HCT116 (cell line): ENCODE measurements at regions not wholly inside any gene's neighbourhood (a gene's known extent, or its start where the extent isn't known, plus 50 kb on each side); places are given as distances from the start of the nearest gene placed in this dataset.

Source experiments
- ATAC-seq: fragments of 200-7000 bp; cut with Tn5 transposase; 2 replicates; pipeline ENCODE4 v1.9.1; 2020; ENCODE audit warnings: mild to moderate bottlenecking, moderate library complexity
- BruUV-seq: library from RNA; stranded (reverse); fragments of 400-500 nt; replicated peaks from 2 replicates; lab custom pipeline; 2021; lab: Mats Ljungman, UMichigan
- CTCF ChIA-PET: fragments of 300-600 bp; sonication (Branson Sonifier 250); formaldehyde crosslinking; loops from one replicate; lab custom pipeline; 2021; ENCODE audit warnings: antibody characterized with exemption; lab: Charles Lee
- POLR2A ChIA-PET: fragments of 300-600, 350-600 bp; sonication (Branson Sonifier 250); formaldehyde crosslinking; loops from one replicate; lab custom pipeline; 2021; ENCODE audit warnings: antibody characterized with exemption; lab: Charles Lee
- RAD21 ChIA-PET, 2 experiments: fragments of 300-600 bp; sonication (Branson Sonifier 250); formaldehyde crosslinking; loops; one replicate each; lab custom pipeline; 2023; ENCODE audit warnings: low total read pairs in 2 of 2; ENCODE audit not compliant: uncharacterized antibody in 2 of 2, unreplicated experiment in 2 of 2, low non-redundant PET in 1 of 2; lab: Charles Lee
- DNase-seq: peaks from one replicate; pipeline ENCODE4 v3.0.0-alpha.2; 2010; ENCODE audit warnings: low read depth, low spot score
- H2AFZ ChIP-seq: fragments of 200-600 bp; shearing (Covaris generic), sonication (generic); 2 replicates; pipeline ENCODE4 v1.6.1; 2017; ENCODE audit warnings: low read depth, mixed run types, mixed read lengths, antibody characterized with exemption, low read length; ENCODE audit not compliant: poor library complexity, severe bottlenecking
- H3K27ac ChIP-seq: 2 replicates; pipeline ENCODE4 v1.5.1; 2012; ENCODE audit warnings: low read depth, low read length
- H3K27me3 ChIP-seq: fragments of 200-600 bp; sonication (generic); 2 replicates; pipeline ENCODE4 v1.6.1; 2016; ENCODE audit warnings: mixed run types, low read length, mixed read lengths; ENCODE audit not compliant: insufficient read depth
- H3K36me3 ChIP-seq, 2 experiments: fragments of 200-500 bp in 1 of 2; fragments of 200-600 bp in 1 of 2; sonication (Bioruptor generic) in 1 of 2; sonication (generic) in 1 of 2; 2 replicates each; pipeline versions ENCODE4 v1.5.1 to v1.6.1; 2014 to 2016; ENCODE audit warnings: low read length in 2 of 2, inconsistent platforms in 1 of 2, mixed read lengths in 1 of 2, mixed run types in 1 of 2; ENCODE audit not compliant: insufficient read depth in 2 of 2, control insufficient read depth in 1 of 2
- H3K4me1 ChIP-seq, 2 experiments: fragments of 200-600 bp in 1 of 2; sonication (generic) in 1 of 2; 2 replicates each; pipeline versions ENCODE4 v1.5.1 to v1.6.1; 2012 to 2017; ENCODE audit warnings: low read length in 2 of 2, inconsistent platforms in 1 of 2, mild to moderate bottlenecking in 1 of 2, mixed read lengths in 1 of 2, mixed run types in 1 of 2, moderate library complexity in 1 of 2; ENCODE audit not compliant: insufficient read depth in 2 of 2, control insufficient read depth in 1 of 2
- H3K4me2 ChIP-seq: fragments of 200-600 bp; sonication (generic); 2 replicates; pipeline ENCODE4 v1.6.1; 2017; ENCODE audit warnings: mixed run types, low read length, mixed read lengths
- H3K4me3 ChIP-seq, 2 experiments: fragments of 200-600 bp in 1 of 2; sonication (generic) in 1 of 2; replicated peaks in 1 of 2; 2 replicates each; pipeline ENCODE4 v1.5.1; 2011 to 2016; ENCODE audit warnings: low read length in 2 of 2, control low read depth in 1 of 2, low read depth in 1 of 2, mild to moderate bottlenecking in 1 of 2, mixed read lengths in 1 of 2, mixed run types in 1 of 2
- H3K79me2 ChIP-seq: fragments of 200-600 bp; sonication (generic); 2 replicates; pipeline ENCODE4 v1.6.1; 2017; ENCODE audit warnings: mild to moderate bottlenecking, mixed run types, low read length, moderate library complexity, mixed read lengths; ENCODE audit not compliant: insufficient read depth
- H3K9ac ChIP-seq: fragments of 200-600 bp; sonication (generic); 2 replicates; pipeline ENCODE4 v1.6.1; 2016; ENCODE audit warnings: low read length, mixed read lengths
- H3K9me2 ChIP-seq: fragments of 200-600 bp; sonication (generic), shearing (Covaris generic); 2 replicates; pipeline ENCODE4 v1.6.1; 2017; ENCODE audit warnings: mixed run types, mild to moderate bottlenecking, moderate library complexity; ENCODE audit not compliant: insufficient read depth
- H3K9me3 ChIP-seq, 2 experiments: fragments of 200-500 bp in 1 of 2; fragments of 200-600 bp in 1 of 2; sonication (Bioruptor generic) in 1 of 2; sonication (generic) in 1 of 2; 2 replicates each; pipeline ENCODE4 v1.6.1; 2014 to 2017; ENCODE audit warnings: low read length in 2 of 2, mixed read lengths in 2 of 2, inconsistent platforms in 1 of 2, low read depth in 1 of 2, mild to moderate bottlenecking in 1 of 2, mixed run types in 1 of 2, moderate library complexity in 1 of 2; ENCODE audit not compliant: control insufficient read depth in 1 of 2, insufficient read depth in 1 of 2
- H4K20me1 ChIP-seq: fragments of 200-600 bp; sonication (generic), shearing (Covaris generic); 2 replicates; pipeline ENCODE4 v1.6.1; 2017; ENCODE audit warnings: mixed run types, mild to moderate bottlenecking, moderate library complexity; ENCODE audit not compliant: insufficient read depth
- ATF3 ChIP-seq: IDR thresholded peaks from 2 replicates; pipeline ENCODE4 v1.6.1; 2012
- CEBPB ChIP-seq: IDR thresholded peaks from 2 replicates; pipeline ENCODE4 v1.6.1; 2012; ENCODE audit warnings: low read depth
- EGR1 ChIP-seq: IDR thresholded peaks from 2 replicates; pipeline ENCODE4 v1.6.1; 2012; ENCODE audit warnings: low read depth
- ELF1 ChIP-seq: IDR thresholded peaks from 2 replicates; pipeline ENCODE4 v1.6.1; 2012; ENCODE audit warnings: low read depth, borderline replicate concordance
- EZH2phosphoT487 ChIP-seq: fragments of 200-600 bp; IDR thresholded peaks from 2 replicates; pipeline ENCODE4 v1.6.1; 2018; ENCODE audit warnings: antibody characterized with exemption, borderline replicate concordance
- FOSL1 ChIP-seq: IDR thresholded peaks from 2 replicates; pipeline ENCODE4 v1.6.1; 2012; ENCODE audit warnings: low read depth
- POLR2AphosphoS5 ChIP-seq: IDR thresholded peaks from 2 replicates; pipeline ENCODE4 v1.6.1; 2011; ENCODE audit warnings: mild to moderate bottlenecking, low read depth, low read length, moderate library complexity
- SIN3A ChIP-seq: IDR thresholded peaks from 2 replicates; pipeline ENCODE4 v1.6.1; 2012; ENCODE audit warnings: low read depth
- SP1 ChIP-seq: IDR thresholded peaks from 2 replicates; pipeline ENCODE4 v1.6.1; 2012; ENCODE audit warnings: low read depth
- SRF ChIP-seq: IDR thresholded peaks from 2 replicates; pipeline ENCODE4 v1.6.1; 2012; ENCODE audit warnings: low read depth
- TCF7L2 ChIP-seq: IDR thresholded peaks from 2 replicates; pipeline ENCODE4 v1.7.0; 2011; ENCODE audit warnings: borderline replicate concordance, inconsistent platforms; ENCODE audit not compliant: insufficient read depth, insufficient read length; ENCODE audit errors: extremely low read depth
- YY1 ChIP-seq: IDR thresholded peaks from 2 replicates; pipeline ENCODE4 v1.6.1; 2011; ENCODE audit warnings: low read length, low read depth, moderate library complexity, mild to moderate bottlenecking; ENCODE audit not compliant: insufficient replicate concordance; ENCODE audit errors: extremely low read depth
- ZBTB33 ChIP-seq: IDR thresholded peaks from 2 replicates; pipeline ENCODE4 v1.6.1; 2011; ENCODE audit warnings: mild to moderate bottlenecking, low read length, moderate library complexity; ENCODE audit not compliant: insufficient replicate concordance; ENCODE audit errors: extremely low read depth
- ZFX ChIP-seq: fragments of 450-650 bp; IDR thresholded peaks from 2 replicates; pipeline ENCODE4 v1.6.1; 2017
- ZNF274 ChIP-seq: fragments of 200-500 bp; sonication (Bioruptor generic); IDR thresholded peaks from 2 replicates; pipeline ENCODE4 v1.6.1; 2014; ENCODE audit warnings: mild to moderate bottlenecking, low read depth, low read length, inconsistent platforms
- intact Hi-C: fragments of 100-400 bp; cut with micrococcal nuclease; formaldehyde crosslinking; loops from 2 replicates; pipeline ENCODE4 v1.10.0; 2022
- TF ChIP-seq, protein P1 (sequence below), 3 experiments: fragments of 200-600 bp in 1 of 3; sonication (generic) in 1 of 3; IDR thresholded peaks in 2 of 3; conservative IDR thresholded peaks in 1 of 3; 2 replicates each; pipeline ENCODE4 v1.5.1; 2012 to 2017; ENCODE audit warnings: low read depth in 2 of 3, low read length in 2 of 3, antibody characterized with exemption in 1 of 3, borderline replicate concordance in 1 of 3, control low read depth in 1 of 3, mild to moderate bottlenecking in 1 of 3, mixed read lengths in 1 of 3, mixed run types in 1 of 3, moderate library complexity in 1 of 3; ENCODE audit not compliant: insufficient read depth in 1 of 3
- TF ChIP-seq, protein P2 (sequence below): IDR thresholded peaks from 2 replicates; pipeline ENCODE4 v1.6.1; 2012; ENCODE audit warnings: low read depth

GRCh38 chr2:235224410-235224809 lies 269.4 kb upstream of the AGAP1 start:
- ChIA-PET CTCF (no interaction called here), RAD21 (no interaction called here), POLR2A (no interaction called here)
- TF ChIP-seq POLR2AphosphoS5: no peak
- no peak for TF ChIP-seq ZFX
- TF ChIP-seq, protein P1, sequence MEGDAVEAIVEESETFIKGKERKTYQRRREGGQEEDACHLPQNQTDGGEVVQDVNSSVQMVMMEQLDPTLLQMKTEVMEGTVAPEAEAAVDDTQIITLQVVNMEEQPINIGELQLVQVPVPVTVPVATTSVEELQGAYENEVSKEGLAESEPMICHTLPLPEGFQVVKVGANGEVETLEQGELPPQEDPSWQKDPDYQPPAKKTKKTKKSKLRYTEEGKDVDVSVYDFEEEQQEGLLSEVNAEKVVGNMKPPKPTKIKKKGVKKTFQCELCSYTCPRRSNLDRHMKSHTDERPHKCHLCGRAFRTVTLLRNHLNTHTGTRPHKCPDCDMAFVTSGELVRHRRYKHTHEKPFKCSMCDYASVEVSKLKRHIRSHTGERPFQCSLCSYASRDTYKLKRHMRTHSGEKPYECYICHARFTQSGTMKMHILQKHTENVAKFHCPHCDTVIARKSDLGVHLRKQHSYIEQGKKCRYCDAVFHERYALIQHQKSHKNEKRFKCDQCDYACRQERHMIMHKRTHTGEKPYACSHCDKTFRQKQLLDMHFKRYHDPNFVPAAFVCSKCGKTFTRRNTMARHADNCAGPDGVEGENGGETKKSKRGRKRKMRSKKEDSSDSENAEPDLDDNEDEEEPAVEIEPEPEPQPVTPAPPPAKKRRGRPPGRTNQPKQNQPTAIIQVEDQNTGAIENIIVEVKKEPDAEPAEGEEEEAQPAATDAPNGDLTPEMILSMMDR (IDR thresholded peaks at IDR 0.05 in 2 of 3, conservative IDR thresholded peaks at IDR 0.05 in 1 of 3; ENCODE audit: borderline replicate concordance in 1 of 3, insufficient read depth in 1 of 3, low read depth in 2 of 3, low read length in 2 of 3): no peak
- no peak for TF ChIP-seq CEBPB
- TF ChIP-seq EGR1: no peak
- no peak for TF ChIP-seq FOSL1
- TF ChIP-seq, protein P2, sequence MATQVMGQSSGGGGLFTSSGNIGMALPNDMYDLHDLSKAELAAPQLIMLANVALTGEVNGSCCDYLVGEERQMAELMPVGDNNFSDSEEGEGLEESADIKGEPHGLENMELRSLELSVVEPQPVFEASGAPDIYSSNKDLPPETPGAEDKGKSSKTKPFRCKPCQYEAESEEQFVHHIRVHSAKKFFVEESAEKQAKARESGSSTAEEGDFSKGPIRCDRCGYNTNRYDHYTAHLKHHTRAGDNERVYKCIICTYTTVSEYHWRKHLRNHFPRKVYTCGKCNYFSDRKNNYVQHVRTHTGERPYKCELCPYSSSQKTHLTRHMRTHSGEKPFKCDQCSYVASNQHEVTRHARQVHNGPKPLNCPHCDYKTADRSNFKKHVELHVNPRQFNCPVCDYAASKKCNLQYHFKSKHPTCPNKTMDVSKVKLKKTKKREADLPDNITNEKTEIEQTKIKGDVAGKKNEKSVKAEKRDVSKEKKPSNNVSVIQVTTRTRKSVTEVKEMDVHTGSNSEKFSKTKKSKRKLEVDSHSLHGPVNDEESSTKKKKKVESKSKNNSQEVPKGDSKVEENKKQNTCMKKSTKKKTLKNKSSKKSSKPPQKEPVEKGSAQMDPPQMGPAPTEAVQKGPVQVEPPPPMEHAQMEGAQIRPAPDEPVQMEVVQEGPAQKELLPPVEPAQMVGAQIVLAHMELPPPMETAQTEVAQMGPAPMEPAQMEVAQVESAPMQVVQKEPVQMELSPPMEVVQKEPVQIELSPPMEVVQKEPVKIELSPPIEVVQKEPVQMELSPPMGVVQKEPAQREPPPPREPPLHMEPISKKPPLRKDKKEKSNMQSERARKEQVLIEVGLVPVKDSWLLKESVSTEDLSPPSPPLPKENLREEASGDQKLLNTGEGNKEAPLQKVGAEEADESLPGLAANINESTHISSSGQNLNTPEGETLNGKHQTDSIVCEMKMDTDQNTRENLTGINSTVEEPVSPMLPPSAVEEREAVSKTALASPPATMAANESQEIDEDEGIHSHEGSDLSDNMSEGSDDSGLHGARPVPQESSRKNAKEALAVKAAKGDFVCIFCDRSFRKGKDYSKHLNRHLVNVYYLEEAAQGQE: no peak
- TF ChIP-seq ATF3: no peak
- no peak for TF ChIP-seq ZNF274
- no peak for TF ChIP-seq ZBTB33
- no peak for TF ChIP-seq SP1
- TF ChIP-seq YY1: no peak
- no peak for TF ChIP-seq SRF
- no peak for TF ChIP-seq TCF7L2
- no peak for TF ChIP-seq SIN3A
- no peak for TF ChIP-seq EZH2phosphoT487
- no peak for TF ChIP-seq ELF1
- Histone ChIP-seq H3K79me2 (no peaks in the 10 kb centered on the region), H3K9ac (no peak overlapping the region), H3K4me2 (no peak overlapping the region), H3K4me1 (no peaks in the 10 kb centered on the region), H3K4me3 (no peak overlapping the region), H3K27ac (no peak overlapping the region), H2AFZ (no peak overlapping the region), H3K9me2 (no peaks in the 10 kb centered on the region), H3K36me3 (no peaks in the 10 kb centered on the region), H3K27me3 (no peaks in the 10 kb centered on the region), H4K20me1 (no peaks in the 10 kb centered on the region), H3K9me3 (no peaks in the 10 kb centered on the region)
- BruUV-seq: no TSS peak
- no peak for ATAC-seq
- intact Hi-C loops: no loop called here
- DNase-seq: no peak
